ENCODE measurements at regions not wholly inside any gene's neighbourhood (a gene's known extent, or its start where the extent isn't known, plus 50 kb on each side); places are given as distances from the start of the nearest gene placed in this dataset.

GRCh38 chr4:117533501-117533900, 448.1 kb upstream of the TRAM1L1 start:
- Histone ChIP-seq H3K4me1 (no peaks in the 10 kb centered on the region), H3K9me3 (no peaks in the 10 kb centered on the region), H3K27me3 (no peaks in the 10 kb centered on the region), H3K27ac (no peak overlapping the region), H3K4me3 (no peak overlapping the region), H3K36me3 (no peaks in the 10 kb centered on the region)
- DNase-seq (no peak), ATAC-seq (ENCODE audit: low FRiP score in 2 of 2) (no peak)
- no peak for TF ChIP-seq CTCF (IDR thresholded peaks at IDR 0.05)
- TF ChIP-seq EP300 (IDR thresholded peaks at IDR 0.05), result no peak
- no peak for TF ChIP-seq POLR2AphosphoS5 (IDR thresholded peaks at IDR 0.05)
- TF ChIP-seq POLR2A (IDR thresholded peaks at IDR 0.05), result no peak
- WGBS, 2 donors, result 68 to 76% methylated on average over 1 of the region's 1 CpG

GRCh38 chr4:117545039-117545438, 459.7 kb upstream of the TRAM1L1 start:
- no peak overlapping the region for H3K4me3 ChIP-seq

GRCh38 chr4:117549524-117549923, 464.1 kb upstream of the TRAM1L1 start:
- no peak for DNase-seq
- no peaks in the 10 kb centered on the region for H3K4me1 ChIP-seq

More at GRCh38 chr4:117545039-117545438, 459.7 kb upstream of the TRAM1L1 start:
- ATAC-seq (ENCODE audit: low FRiP score in 2 of 2) (no peak), DNase-seq (no peak)
- Histone ChIP-seq H3K36me3 (no peaks in the 10 kb centered on the region), H3K27ac (no peak overlapping the region), H3K9me3 (no peaks in the 10 kb centered on the region), H3K4me1 (no peaks in the 10 kb centered on the region), H3K27me3 (no peaks in the 10 kb centered on the region)
- 20 to 35% methylated on average over 1 of the region's 1 CpG for WGBS, 2 donors
- TF ChIP-seq POLR2AphosphoS5 (IDR thresholded peaks at IDR 0.05), result no peak

GRCh38 chr4:117550085-117550484, 464.7 kb upstream of the TRAM1L1 start:
- ATAC-seq (ENCODE audit: low FRiP score in 2 of 2) (no peak), DNase-seq (no peak)
- Histone ChIP-seq H3K27ac (no peak overlapping the region), H3K36me3 (no peaks in the 10 kb centered on the region), H3K9me3 (no peaks in the 10 kb centered on the region), H3K4me3 (no peak overlapping the region), H3K4me1 (no peaks in the 10 kb centered on the region), H3K27me3 (no peaks in the 10 kb centered on the region)
- TF ChIP-seq EP300 (IDR thresholded peaks at IDR 0.05) (no peak), CTCF (IDR thresholded peaks at IDR 0.05) (no peak), POLR2A (IDR thresholded peaks at IDR 0.05) (no peak), POLR2AphosphoS5 (IDR thresholded peaks at IDR 0.05) (no peak)
- 45 to 61% methylated on average over 2 of the region's 2 CpGs for WGBS, 2 donors

More at GRCh38 chr4:117549524-117549923, 464.1 kb upstream of the TRAM1L1 start:
- H3K36me3 ChIP-seq, result no peaks in the 10 kb centered on the region
- TF ChIP-seq CTCF (IDR thresholded peaks at IDR 0.05) (no peak), POLR2AphosphoS5 (IDR thresholded peaks at IDR 0.05) (no peak), POLR2A (IDR thresholded peaks at IDR 0.05) (no peak), EP300 (IDR thresholded peaks at IDR 0.05) (no peak)
- no peak overlapping the region for H3K27ac ChIP-seq
- ATAC-seq (ENCODE audit: low FRiP score in 2 of 2), result no peak
- H3K27me3 ChIP-seq, result no peaks in the 10 kb centered on the region
- no peak overlapping the region for H3K4me3 ChIP-seq
- H3K9me3 ChIP-seq, result no peaks in the 10 kb centered on the region
- WGBS, 2 donors, result 43 to 53% methylated on average over 5 of the region's 5 CpGs

- no peak overlapping the region for H3K27ac ChIP-seq
- no peak overlapping the region for H3K4me3 ChIP-seq
- H3K4me1 ChIP-seq, result no peaks in the 10 kb centered on the region
- H3K9me3 ChIP-seq, result no peaks in the 10 kb centered on the region
- no peaks in the 10 kb centered on the region for H3K27me3 ChIP-seq
- H3K36me3 ChIP-seq, result no peaks in the 10 kb centered on the region
- TF ChIP-seq CTCF (IDR thresholded peaks at IDR 0.05) (no peak), EP300 (IDR thresholded peaks at IDR 0.05) (no peak), POLR2A (IDR thresholded peaks at IDR 0.05) (no peak), POLR2AphosphoS5 (IDR thresholded peaks at IDR 0.05) (no peak)
- ATAC-seq (ENCODE audit: low FRiP score in 2 of 2) (no peak), DNase-seq (no peak)
- WGBS, 2 donors, result 44 to 52% methylated on average over 1 of the region's 1 CpG
Measured at GRCh38 chr4:117560329-117560728, 474.0 kb upstream of the NDST3 start.
